Activated naive CD4-positive, alpha-beta T cell treated with anti-CD3 and anti-CD28 coated beads, Interleukin-2, amount 50 U/mL, for 24 hours (primary cell): ENCODE measurements at regions not wholly inside any gene's neighbourhood (a gene's known extent, or its start where the extent isn't known, plus 50 kb on each side); places are given as distances from the start of the nearest gene placed in this dataset.
"Not testable (repeated sequence)": the region's sequence is repeated elsewhere in the genome, so short reads cannot be mapped to it uniquely, and the experiment has no call there.

Source experiments
- H3K27ac Mint-ChIP-seq: one replicate; pipeline ENCODE4 v1.8.0; 2021; ENCODE audit warnings: mild to moderate bottlenecking, mixed read lengths
- H3K27me3 Mint-ChIP-seq: one replicate; pipeline ENCODE4 v1.8.0; 2021; ENCODE audit warnings: mixed read lengths
- H3K36me3 Mint-ChIP-seq: one replicate; pipeline ENCODE4 v1.8.0; 2021; ENCODE audit warnings: mixed read lengths
- H3K4me1 Mint-ChIP-seq: one replicate; pipeline ENCODE4 v1.8.0; 2021; ENCODE audit warnings: mixed read lengths
- H3K4me3 Mint-ChIP-seq: one replicate; pipeline ENCODE4 v1.8.0; 2021; ENCODE audit warnings: mild to moderate bottlenecking, mixed read lengths
- H3K9me3 Mint-ChIP-seq: one replicate; pipeline ENCODE4 v1.8.0; 2021; ENCODE audit warnings: mixed read lengths

GRCh38 chr10:34058845-34059614 lies 724.6 kb upstream of the NRP1 start:
- Mint-ChIP-seq H3K4me3 (no peak overlapping the region), H3K27me3 (no peaks in the 10 kb centered on the region), H3K36me3 (peaks cover 2% of the 10 kb centered on the region), H3K4me1 (no peaks in the 10 kb centered on the region), H3K27ac (no peak overlapping the region), H3K9me3 (peaks cover 9% of the 10 kb centered on the region)

- not testable (repeated sequence) for H3K36me3 Mint-ChIP-seq, H3K4me3 Mint-ChIP-seq, H3K4me1 Mint-ChIP-seq, H3K27me3 Mint-ChIP-seq, H3K9me3 Mint-ChIP-seq, H3K27ac Mint-ChIP-seq
Measured at GRCh38 chr10:34055410-34055985, 721.0 kb upstream of the NRP1 start.

- H3K27me3 Mint-ChIP-seq = no peaks in the 10 kb centered on the region
- no peaks in the 10 kb centered on the region for H3K36me3 Mint-ChIP-seq
- H3K4me3 Mint-ChIP-seq = no peak overlapping the region
- no peak overlapping the region for H3K27ac Mint-ChIP-seq
- no peaks in the 10 kb centered on the region for H3K4me1 Mint-ChIP-seq
- no peaks in the 10 kb centered on the region for H3K9me3 Mint-ChIP-seq
Measured at GRCh38 chr10:34049887-34050286, 715.4 kb upstream of the NRP1 start.

- H3K27ac Mint-ChIP-seq = no peak overlapping the region
- H3K4me3 Mint-ChIP-seq = no peak overlapping the region
- no peaks in the 10 kb centered on the region for H3K36me3 Mint-ChIP-seq
- no peaks in the 10 kb centered on the region for H3K4me1 Mint-ChIP-seq
- no peaks in the 10 kb centered on the region for H3K27me3 Mint-ChIP-seq
- H3K9me3 Mint-ChIP-seq = no peaks in the 10 kb centered on the region
Measured at GRCh38 chr10:34049469-34049868, 715.0 kb upstream of the NRP1 start.

GRCh38 chr10:34047389-34047788 lies 712.9 kb upstream of the NRP1 start:
- no peaks in the 10 kb centered on the region for H3K9me3 Mint-ChIP-seq
- H3K27ac Mint-ChIP-seq = no peak overlapping the region
- H3K36me3 Mint-ChIP-seq = no peaks in the 10 kb centered on the region
- H3K4me3 Mint-ChIP-seq = no peak overlapping the region
- no peaks in the 10 kb centered on the region for H3K27me3 Mint-ChIP-seq
- H3K4me1 Mint-ChIP-seq = no peaks in the 10 kb centered on the region

GRCh38 chr10:34046506-34047034 lies 712.1 kb upstream of the NRP1 start:
- Mint-ChIP-seq H3K4me1 (no peaks in the 10 kb centered on the region), H3K27ac (no peak overlapping the region), H3K9me3 (no peaks in the 10 kb centered on the region), H3K4me3 (no peak overlapping the region), H3K36me3 (no peaks in the 10 kb centered on the region), H3K27me3 (no peaks in the 10 kb centered on the region)

GRCh38 chr10:34045571-34046190 lies 711.2 kb upstream of the NRP1 start:
- Mint-ChIP-seq H3K36me3 (no peaks in the 10 kb centered on the region), H3K27ac (no peak overlapping the region), H3K27me3 (peaks cover under 1% of the 10 kb centered on the region), H3K4me1 (no peaks in the 10 kb centered on the region), H3K9me3 (no peaks in the 10 kb centered on the region), H3K4me3 (no peak overlapping the region)

- Mint-ChIP-seq H3K4me1 (no peaks in the 10 kb centered on the region), H3K9me3 (no peaks in the 10 kb centered on the region), H3K27me3 (peaks cover 2% of the 10 kb centered on the region), H3K36me3 (no peaks in the 10 kb centered on the region), H3K27ac (no peak overlapping the region), H3K4me3 (no peak overlapping the region)
Measured at GRCh38 chr10:34041871-34042270, 707.4 kb upstream of the NRP1 start.

- no peaks in the 10 kb centered on the region for H3K9me3 Mint-ChIP-seq
- H3K4me3 Mint-ChIP-seq = no peak overlapping the region
- H3K4me1 Mint-ChIP-seq = no peaks in the 10 kb centered on the region
- H3K27me3 Mint-ChIP-seq = peaks cover 2% of the 10 kb centered on the region
- H3K27ac Mint-ChIP-seq = no peak overlapping the region
- H3K36me3 Mint-ChIP-seq = no peaks in the 10 kb centered on the region
Measured at GRCh38 chr10:34037499-34037898, 703.0 kb upstream of the NRP1 start.

GRCh38 chr10:34035241-34035790 lies 700.8 kb upstream of the NRP1 start:
- not testable (repeated sequence) for H3K9me3 Mint-ChIP-seq

GRCh38 chr10:34033078-34033477 lies 698.6 kb upstream of the NRP1 start:
- no peak overlapping the region for H3K4me3 Mint-ChIP-seq
- no peak overlapping the region for H3K27ac Mint-ChIP-seq
- H3K27me3 Mint-ChIP-seq = no peaks in the 10 kb centered on the region
- H3K9me3 Mint-ChIP-seq = no peaks in the 10 kb centered on the region
- no peaks in the 10 kb centered on the region for H3K4me1 Mint-ChIP-seq
- no peaks in the 10 kb centered on the region for H3K36me3 Mint-ChIP-seq

More at GRCh38 chr10:34035241-34035790, 700.8 kb upstream of the NRP1 start:
- H3K4me1 Mint-ChIP-seq, H3K4me3 Mint-ChIP-seq, H3K27me3 Mint-ChIP-seq, H3K36me3 Mint-ChIP-seq, H3K27ac Mint-ChIP-seq: not testable (repeated sequence)

- Mint-ChIP-seq H3K4me3 (no peak overlapping the region), H3K36me3 (no peaks in the 10 kb centered on the region), H3K27me3 (no peaks in the 10 kb centered on the region), H3K27ac (no peak overlapping the region), H3K4me1 (no peaks in the 10 kb centered on the region), H3K9me3 (no peaks in the 10 kb centered on the region)
Measured at GRCh38 chr10:34032564-34032963, 698.1 kb upstream of the NRP1 start.

- Mint-ChIP-seq H3K27ac (no peak overlapping the region), H3K27me3 (no peaks in the 10 kb centered on the region), H3K9me3 (no peaks in the 10 kb centered on the region), H3K4me3 (no peak overlapping the region), H3K4me1 (no peaks in the 10 kb centered on the region), H3K36me3 (no peaks in the 10 kb centered on the region)
Measured at GRCh38 chr10:34031400-34031799, 696.9 kb upstream of the NRP1 start.

- Mint-ChIP-seq H3K4me3 (no peak overlapping the region), H3K9me3 (no peaks in the 10 kb centered on the region), H3K27ac (no peak overlapping the region), H3K4me1 (no peaks in the 10 kb centered on the region), H3K36me3 (no peaks in the 10 kb centered on the region), H3K27me3 (no peaks in the 10 kb centered on the region)
Measured at GRCh38 chr10:34029455-34029854, 695.0 kb upstream of the NRP1 start.

- no peaks in the 10 kb centered on the region for H3K4me1 Mint-ChIP-seq
- H3K4me3 Mint-ChIP-seq = no peak overlapping the region
- no peaks in the 10 kb centered on the region for H3K36me3 Mint-ChIP-seq
- H3K27ac Mint-ChIP-seq = no peak overlapping the region
- no peaks in the 10 kb centered on the region for H3K27me3 Mint-ChIP-seq
- no peaks in the 10 kb centered on the region for H3K9me3 Mint-ChIP-seq
Measured at GRCh38 chr10:34028936-34029335, 694.5 kb upstream of the NRP1 start.
